Caco-2 (cell line): ENCODE measurements at regions not wholly inside any gene's neighbourhood (a gene's known extent, or its start where the extent isn't known, plus 50 kb on each side); places are given as distances from the start of the nearest gene placed in this dataset.

Source experiments
- BruUV-seq: library from RNA; stranded (reverse); fragments of 400-500 nt; replicated peaks from 2 replicates; lab custom pipeline; 2021; lab: Mats Ljungman, UMichigan
- CTCF ChIA-PET: fragments of 300-600 bp; sonication (Branson Sonifier 250); formaldehyde crosslinking; loops from one replicate; lab custom pipeline; 2022; ENCODE audit warnings: antibody characterized with exemption; lab: Charles Lee
- POLR2A ChIA-PET: fragments of 300-600 bp; sonication (Branson Sonifier 250); formaldehyde crosslinking; loops from one replicate; lab custom pipeline; 2022; ENCODE audit warnings: antibody characterized with exemption; lab: Charles Lee
- DNase-seq, 2 experiments: peaks; one replicate each; pipeline versions ENCODE4 v3.0.0 to v3.0.0-alpha.2; 2020 to 2022
- H3K27me3 ChIP-seq: replicated peaks from 2 replicates; pipeline ENCODE4 v1.6.0; 2011; ENCODE audit warnings: low read length; ENCODE audit not compliant: control insufficient read depth, insufficient read depth
- H3K36me3 ChIP-seq: 2 replicates; pipeline ENCODE4 v1.5.1; 2011; ENCODE audit warnings: low read length; ENCODE audit not compliant: control insufficient read depth, insufficient read depth
- H3K4me1 ChIP-seq: fragments of 250-450 bp; sonication (Bioruptor Pico); 2 replicates; pipeline ENCODE4 v1.5.1; 2020; ENCODE audit warnings: mild to moderate bottlenecking
- H3K4me3 ChIP-seq: 2 replicates; pipeline ENCODE4 v1.5.1; 2011; ENCODE audit warnings: low read depth, mild to moderate bottlenecking, control low read depth, low read length
- H3K9me3 ChIP-seq: fragments of 250-450 bp; sonication (Bioruptor Pico); 2 replicates; pipeline ENCODE4 v1.5.1; 2020; ENCODE audit warnings: mild to moderate bottlenecking, moderate library complexity
- H3K27ac Mint-ChIP-seq: one replicate; pipeline ENCODE4 v1.8.0; 2022; ENCODE audit warnings: mixed read lengths; ENCODE audit not compliant: unreplicated experiment
- H3K27me3 Mint-ChIP-seq: one replicate; pipeline ENCODE4 v1.8.0; 2022; ENCODE audit warnings: mixed read lengths; ENCODE audit not compliant: insufficient read depth, unreplicated experiment
- H3K36me3 Mint-ChIP-seq: one replicate; pipeline ENCODE4 v1.8.0; 2022; ENCODE audit warnings: mild to moderate bottlenecking, mixed read lengths; ENCODE audit not compliant: insufficient read depth, unreplicated experiment
- H3K4me1 Mint-ChIP-seq: one replicate; pipeline ENCODE4 v1.8.0; 2022; ENCODE audit warnings: low read depth, mixed read lengths; ENCODE audit not compliant: unreplicated experiment
- H3K4me3 Mint-ChIP-seq: one replicate; pipeline ENCODE4 v1.8.0; 2022; ENCODE audit warnings: mild to moderate bottlenecking, moderate library complexity, mixed read lengths; ENCODE audit not compliant: unreplicated experiment
- H3K9me3 Mint-ChIP-seq: one replicate; pipeline ENCODE4 v1.8.0; 2022; ENCODE audit warnings: mixed read lengths; ENCODE audit not compliant: unreplicated experiment
- intact Hi-C: fragments of 100-400 bp; cut with micrococcal nuclease; formaldehyde crosslinking; loops from one replicate; pipeline ENCODE4 v1.10.0; 2022; ENCODE audit not compliant: unreplicated experiment
- TF ChIP-seq, protein P1 (sequence below), 2 experiments: fragments of 200-600 bp in 1 of 2; IDR thresholded peaks; 1 replicate in 1 of 2; 2 replicates in 1 of 2; pipeline versions ENCODE4 v1.5.1 to v1.8.0; 2011 to 2022; ENCODE audit warnings: antibody characterized with exemption in 1 of 2, control low read depth in 1 of 2, inconsistent platforms in 1 of 2, low read depth in 1 of 2, low read length in 1 of 2, mild to moderate bottlenecking in 1 of 2, moderate library complexity in 1 of 2; ENCODE audit not compliant: insufficient read depth in 1 of 2, severe bottlenecking in 1 of 2, unreplicated experiment in 1 of 2

GRCh38 chr4:16387448-16387847 is 161.2 kb upstream of the TAPT1 start:
- intact Hi-C loops: no loop called here
- TF ChIP-seq, protein P1, sequence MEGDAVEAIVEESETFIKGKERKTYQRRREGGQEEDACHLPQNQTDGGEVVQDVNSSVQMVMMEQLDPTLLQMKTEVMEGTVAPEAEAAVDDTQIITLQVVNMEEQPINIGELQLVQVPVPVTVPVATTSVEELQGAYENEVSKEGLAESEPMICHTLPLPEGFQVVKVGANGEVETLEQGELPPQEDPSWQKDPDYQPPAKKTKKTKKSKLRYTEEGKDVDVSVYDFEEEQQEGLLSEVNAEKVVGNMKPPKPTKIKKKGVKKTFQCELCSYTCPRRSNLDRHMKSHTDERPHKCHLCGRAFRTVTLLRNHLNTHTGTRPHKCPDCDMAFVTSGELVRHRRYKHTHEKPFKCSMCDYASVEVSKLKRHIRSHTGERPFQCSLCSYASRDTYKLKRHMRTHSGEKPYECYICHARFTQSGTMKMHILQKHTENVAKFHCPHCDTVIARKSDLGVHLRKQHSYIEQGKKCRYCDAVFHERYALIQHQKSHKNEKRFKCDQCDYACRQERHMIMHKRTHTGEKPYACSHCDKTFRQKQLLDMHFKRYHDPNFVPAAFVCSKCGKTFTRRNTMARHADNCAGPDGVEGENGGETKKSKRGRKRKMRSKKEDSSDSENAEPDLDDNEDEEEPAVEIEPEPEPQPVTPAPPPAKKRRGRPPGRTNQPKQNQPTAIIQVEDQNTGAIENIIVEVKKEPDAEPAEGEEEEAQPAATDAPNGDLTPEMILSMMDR (IDR thresholded peaks at IDR 0.05; ENCODE audit: insufficient read depth in 1 of 2, low read depth in 1 of 2, low read length in 1 of 2, severe bottlenecking in 1 of 2, unreplicated experiment in 1 of 2): no peak
- Histone ChIP-seq H3K27me3 (no peaks in the 10 kb centered on the region), H3K4me3 (no peak overlapping the region), H3K9me3 (no peaks in the 10 kb centered on the region), H3K4me1 (no peaks in the 10 kb centered on the region), H3K36me3 (no peaks in the 10 kb centered on the region)
- POLR2A ChIA-PET: no interaction called here
- BruUV-seq: no TSS peak
- Mint-ChIP-seq H3K36me3 (no peaks in the 10 kb centered on the region), H3K27ac (no peak overlapping the region), H3K27me3 (peaks cover 16% of the 10 kb centered on the region), H3K4me3 (no peak overlapping the region), H3K9me3 (no peaks in the 10 kb centered on the region), H3K4me1 (no peaks in the 10 kb centered on the region)
- DNase-seq: no peak
- CTCF ChIA-PET: no interaction called here

GRCh38 chr4:16386711-16387320 is 160.5 kb upstream of the TAPT1 start:
- Mint-ChIP-seq H3K36me3 (no peaks in the 10 kb centered on the region), H3K27ac (no peak overlapping the region), H3K9me3 (no peaks in the 10 kb centered on the region), H3K4me3 (no peak overlapping the region), H3K27me3 (peaks cover 16% of the 10 kb centered on the region), H3K4me1 (no peaks in the 10 kb centered on the region)
- no peak for DNase-seq
- TF ChIP-seq, protein P1 (IDR thresholded peaks at IDR 0.05; ENCODE audit: insufficient read depth in 1 of 2, low read depth in 1 of 2, low read length in 1 of 2, severe bottlenecking in 1 of 2, unreplicated experiment in 1 of 2): no peak
- Histone ChIP-seq H3K4me3 (no peak overlapping the region), H3K4me1 (no peaks in the 10 kb centered on the region), H3K36me3 (no peaks in the 10 kb centered on the region), H3K9me3 (no peaks in the 10 kb centered on the region), H3K27me3 (no peaks in the 10 kb centered on the region)
- POLR2A ChIA-PET: no interaction called here
- no TSS peak for BruUV-seq
- CTCF ChIA-PET: no interaction called here
- intact Hi-C loops: no loop called here

DNA sequence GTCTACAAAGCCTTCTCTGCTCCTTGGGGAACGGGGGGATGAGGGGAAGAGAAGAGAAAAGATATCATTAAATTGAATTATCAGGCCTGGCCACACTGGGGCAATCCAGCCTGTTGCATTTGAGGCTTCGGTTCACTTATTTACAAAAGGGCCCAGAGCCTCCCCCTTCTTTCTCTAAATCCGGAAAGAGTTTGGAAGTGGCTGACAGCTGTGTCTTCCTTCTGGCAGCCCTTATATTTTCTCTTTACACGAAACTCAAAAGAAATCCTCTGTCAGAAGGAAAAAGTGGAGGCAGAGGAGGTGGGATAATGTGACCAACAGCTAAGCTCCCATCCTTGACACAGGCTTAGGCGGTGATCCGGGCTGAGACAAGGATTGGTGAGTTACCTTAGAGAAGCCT is 158.3 kb upstream of the TAPT1 start:
- POLR2A ChIA-PET: no interaction called here
- Mint-ChIP-seq H3K36me3 (no peaks in the 10 kb centered on the region), H3K9me3 (no peaks in the 10 kb centered on the region), H3K27ac (no peak overlapping the region), H3K27me3 (peaks cover 19% of the 10 kb centered on the region), H3K4me1 (no peaks in the 10 kb centered on the region), H3K4me3 (no peak overlapping the region)
- H3K27me3 ChIP-seq: no peaks in the 10 kb centered on the region
- no peak overlapping the region for H3K4me3 ChIP-seq
- no peaks in the 10 kb centered on the region for H3K36me3 ChIP-seq
- CTCF ChIA-PET: no interaction called here
- no peaks in the 10 kb centered on the region for H3K4me1 ChIP-seq
- intact Hi-C loops: no loop called here
- BruUV-seq: no TSS peak
- TF ChIP-seq, protein P1 (IDR thresholded peaks at IDR 0.05; ENCODE audit: insufficient read depth in 1 of 2, low read depth in 1 of 2, low read length in 1 of 2, severe bottlenecking in 1 of 2, unreplicated experiment in 1 of 2): no peak
- DNase-seq: no peak
- H3K9me3 ChIP-seq: no peaks in the 10 kb centered on the region
